Activated CD4-positive, CD25-positive, alpha-beta regulatory T cell treated with anti-CD3 and anti-CD28 coated beads, Interleukin-2, amount 50 U/mL, for 16 hours (primary cell): ENCODE measurements at regions not wholly inside any gene's neighbourhood (a gene's known extent, or its start where the extent isn't known, plus 50 kb on each side); places are given as distances from the start of the nearest gene placed in this dataset.

ENCODE experiments used
- DNase-seq: peaks from one replicate; pipeline ENCODE4 v3.0.0-alpha.2; 2020; ENCODE audit warnings: low read depth, low spot score

DNA sequence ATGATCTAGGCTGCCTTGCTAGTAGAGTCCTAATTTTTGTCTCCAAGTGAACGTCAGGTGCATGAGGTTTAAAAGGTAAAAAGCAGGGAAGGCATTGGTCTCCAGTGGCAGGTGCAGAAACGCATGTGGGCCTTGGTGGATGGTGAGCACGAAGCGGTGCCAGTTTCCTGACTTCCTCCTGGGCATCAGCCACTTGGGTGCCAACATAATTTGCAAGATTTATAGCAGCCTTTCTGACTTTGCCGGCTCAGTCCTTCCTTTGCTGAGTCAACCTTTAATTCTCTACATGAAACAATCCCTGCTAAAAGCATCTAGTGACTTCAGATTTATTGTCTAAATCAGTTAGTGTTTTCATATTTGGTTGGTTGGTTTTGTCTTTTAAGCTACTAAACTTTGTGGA lies 355.7 kb upstream of the TMEM132C start:
- DNase-seq = no peak

DNA sequence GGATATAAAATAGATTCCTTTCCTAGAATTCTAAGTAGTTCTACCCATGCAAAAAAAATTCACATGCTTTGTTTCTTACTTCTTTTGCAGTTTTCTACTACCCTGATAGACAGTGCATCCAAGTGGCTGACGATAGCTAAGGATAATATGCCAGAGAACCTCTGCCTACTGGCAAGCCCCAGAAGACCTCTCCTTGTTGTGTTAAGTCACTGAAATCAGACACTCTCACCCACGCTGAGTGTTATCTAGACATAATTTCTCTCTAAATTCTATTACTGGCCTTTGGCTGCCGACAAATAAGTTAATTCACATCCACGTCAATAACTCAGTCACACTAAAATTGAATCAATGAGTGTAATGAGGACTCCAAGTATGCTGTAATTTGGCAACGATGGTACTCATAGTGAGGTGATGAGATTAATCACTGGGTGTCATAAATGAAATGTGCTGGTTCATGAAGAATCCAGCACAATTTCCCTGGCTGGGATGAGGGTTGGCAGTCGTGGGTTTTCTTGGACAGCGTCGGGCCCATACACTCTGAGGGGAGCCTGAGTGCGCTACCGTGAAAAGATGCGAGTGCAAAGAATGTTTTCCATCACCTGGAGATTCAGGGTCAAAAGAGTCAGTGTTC lies 354.8 kb upstream of the TMEM132C start:
- DNase-seq = no peak

DNA sequence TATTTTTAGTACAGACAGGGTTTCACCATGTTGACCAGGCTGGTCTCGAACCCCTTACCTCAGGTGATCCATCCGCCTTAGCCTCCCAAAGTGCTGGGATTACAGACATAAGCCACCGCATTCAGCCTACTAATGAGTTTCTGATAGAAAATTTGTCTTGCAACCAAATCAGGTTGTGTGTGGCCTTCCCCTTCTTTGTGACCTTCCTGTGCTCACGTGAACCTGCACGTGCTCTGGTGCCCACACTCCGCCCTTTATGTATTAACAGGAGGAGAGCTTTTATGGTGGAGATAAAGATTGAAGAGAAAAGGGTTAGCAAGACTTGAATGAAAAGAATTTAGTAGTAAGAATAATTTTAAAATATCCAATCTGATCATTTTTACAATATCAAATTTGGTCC lies 343.5 kb upstream of the TMEM132C start:
- no peak for DNase-seq

DNA sequence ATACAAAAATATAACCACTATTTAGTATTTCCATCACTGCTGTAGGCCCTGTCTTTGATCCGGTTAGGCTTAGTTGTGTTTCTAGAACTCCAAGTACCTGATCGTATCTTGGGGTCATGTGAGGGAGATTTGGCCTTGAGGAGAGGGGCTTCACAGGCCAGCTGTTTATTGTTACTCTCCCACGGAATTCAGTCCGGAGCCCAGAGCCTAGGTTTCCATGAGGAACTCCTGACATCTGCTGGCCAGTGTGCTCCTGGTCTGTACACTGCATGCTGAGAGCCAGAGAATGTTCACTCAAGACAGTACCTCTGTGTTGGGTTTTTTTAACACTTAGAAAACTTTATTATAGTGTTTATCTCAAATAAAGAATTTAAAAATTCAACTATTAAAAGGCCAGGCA lies 341.0 kb upstream of the TMEM132C start:
- DNase-seq = no peak

DNA sequence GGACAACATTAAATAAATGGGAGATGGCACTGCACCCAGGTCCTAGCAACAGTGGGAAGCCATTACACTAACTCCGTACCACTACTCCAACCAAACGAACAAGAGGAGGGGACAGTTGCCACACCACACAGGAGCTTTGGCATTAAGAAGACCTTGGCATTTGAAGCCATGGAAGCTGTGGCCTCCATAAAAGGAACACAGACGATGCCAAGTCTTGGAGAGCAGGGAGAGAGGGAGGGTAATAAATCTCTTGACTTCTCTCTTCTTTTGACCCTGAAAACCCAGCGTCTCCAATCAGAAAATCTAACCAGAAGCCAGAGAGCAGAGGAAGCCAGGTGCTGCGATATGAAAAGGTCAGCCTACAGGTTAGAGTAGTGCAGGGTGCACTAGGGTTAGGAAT lies 338.8 kb upstream of the TMEM132C start:
- no peak for DNase-seq

DNA sequence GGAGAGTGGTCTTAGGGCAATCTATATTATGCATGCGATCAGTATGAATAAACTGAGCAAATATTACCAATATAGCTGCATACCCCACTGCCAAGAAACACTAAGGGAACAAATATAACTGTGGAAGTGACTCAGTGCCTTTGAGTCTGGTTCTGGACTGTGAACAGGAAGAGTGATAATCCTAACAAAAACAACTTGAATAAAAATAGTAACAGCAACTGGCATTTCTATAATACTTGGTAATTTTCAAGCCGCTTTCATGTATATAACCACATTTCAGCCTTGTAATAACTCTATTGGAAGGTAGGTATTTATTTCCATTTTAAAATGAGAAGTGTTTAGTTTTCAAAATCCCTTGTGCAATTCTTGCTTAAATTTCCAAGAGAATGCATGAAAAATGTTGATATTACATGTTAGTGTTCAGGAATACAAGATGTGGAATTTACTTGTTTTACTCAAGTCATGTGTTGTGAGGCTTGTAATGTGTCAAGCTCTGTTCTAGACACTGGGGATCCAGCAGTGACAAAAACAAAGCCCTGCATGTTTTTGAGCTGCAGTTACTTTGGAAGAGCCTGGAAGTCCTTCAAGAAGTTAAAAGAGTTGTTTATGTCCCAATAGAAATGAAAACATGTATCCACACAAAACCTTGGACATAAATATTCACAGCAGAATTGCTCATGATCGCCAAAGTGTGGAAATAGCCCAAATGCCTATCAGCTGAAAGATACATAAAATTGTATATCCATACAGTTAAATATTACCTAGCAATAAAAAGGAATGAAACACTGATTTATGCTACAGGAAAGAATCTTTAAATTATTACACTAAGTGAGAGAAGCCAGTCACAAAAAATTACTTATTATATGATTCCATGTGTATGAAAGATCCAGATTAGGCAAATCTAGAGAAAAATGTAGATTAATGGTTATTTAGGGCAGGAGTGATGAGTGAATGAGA lies 338.1 kb upstream of the TMEM132C start:
- no peak for DNase-seq

DNA sequence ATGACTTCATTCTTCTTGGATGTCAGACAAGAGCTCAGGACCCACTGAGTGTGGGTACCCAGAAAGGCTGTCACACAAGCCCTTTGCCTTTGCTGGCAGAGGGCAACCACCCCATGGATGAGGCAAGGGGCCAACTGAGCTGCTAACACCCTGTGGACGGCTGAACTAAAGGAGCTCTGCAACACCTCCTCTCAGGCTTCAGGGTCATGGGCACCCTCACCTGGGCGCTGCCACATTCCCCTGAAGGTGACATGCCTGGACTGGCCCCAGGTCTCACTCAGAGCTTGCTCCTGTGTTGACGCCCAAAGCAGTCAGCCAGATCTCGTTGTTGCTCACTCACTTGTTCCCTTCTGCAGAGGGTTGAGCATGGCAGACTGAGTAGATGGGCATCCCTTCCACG lies 336.8 kb upstream of the TMEM132C start:
- DNase-seq = no peak

DNA sequence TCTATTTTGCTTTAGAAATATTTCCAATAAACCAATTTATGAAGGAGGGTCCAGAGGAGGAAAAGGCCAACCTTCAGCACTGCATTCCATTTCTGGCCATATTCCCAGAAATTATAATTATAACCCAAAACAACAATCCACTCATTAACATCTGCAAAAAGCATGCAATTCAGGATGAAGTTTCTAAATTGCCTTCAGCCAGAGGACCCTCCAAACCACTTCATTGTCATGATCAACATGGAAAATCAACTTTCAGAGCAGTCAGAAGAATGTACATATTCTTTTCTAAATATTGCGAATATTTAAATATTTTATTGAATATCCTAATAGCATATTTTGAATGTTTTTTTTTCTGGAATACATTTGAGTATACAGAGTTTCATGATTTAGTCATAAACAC lies 332.6 kb upstream of the TMEM132C start:
- DNase-seq = no peak

DNA sequence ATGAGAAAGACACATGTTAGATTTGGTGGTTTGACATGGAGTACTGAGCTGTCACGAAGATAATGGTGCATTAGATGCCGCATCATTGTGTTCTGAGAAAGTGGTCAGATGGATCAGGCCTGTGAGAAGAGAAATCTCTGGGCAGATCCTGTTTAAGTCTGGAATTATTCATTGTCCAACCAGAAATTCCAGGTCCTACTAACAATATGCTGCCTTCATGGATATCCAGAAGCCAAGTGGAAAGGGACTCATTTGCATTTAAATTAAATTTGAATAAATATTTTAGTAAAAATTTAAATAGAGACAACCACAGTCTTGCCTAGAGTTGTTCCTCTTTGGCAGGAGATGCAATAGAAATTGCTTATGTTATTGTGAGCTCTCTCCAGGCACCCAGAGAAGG lies 330.5 kb upstream of the TMEM132C start:
- DNase-seq = no peak

DNA sequence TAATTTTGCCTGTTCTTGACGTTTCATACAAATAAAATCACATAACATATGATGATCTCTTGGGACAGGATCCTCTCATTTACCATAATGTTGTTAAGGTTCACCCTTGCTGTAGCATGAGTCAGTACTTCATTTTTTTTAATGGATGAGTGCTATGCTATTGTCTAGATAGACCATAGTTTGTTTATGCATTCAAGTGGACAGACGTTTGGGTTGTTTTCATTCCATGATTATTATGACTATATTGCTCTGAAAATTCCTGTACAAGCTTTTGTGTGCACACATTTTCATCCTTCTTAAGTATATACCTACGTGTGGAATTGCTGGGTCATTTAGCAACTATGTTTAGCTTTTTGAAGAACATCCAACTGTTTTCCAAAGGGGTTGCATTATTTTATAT lies 325.6 kb upstream of the TMEM132C start:
- DNase-seq = no peak

DNA sequence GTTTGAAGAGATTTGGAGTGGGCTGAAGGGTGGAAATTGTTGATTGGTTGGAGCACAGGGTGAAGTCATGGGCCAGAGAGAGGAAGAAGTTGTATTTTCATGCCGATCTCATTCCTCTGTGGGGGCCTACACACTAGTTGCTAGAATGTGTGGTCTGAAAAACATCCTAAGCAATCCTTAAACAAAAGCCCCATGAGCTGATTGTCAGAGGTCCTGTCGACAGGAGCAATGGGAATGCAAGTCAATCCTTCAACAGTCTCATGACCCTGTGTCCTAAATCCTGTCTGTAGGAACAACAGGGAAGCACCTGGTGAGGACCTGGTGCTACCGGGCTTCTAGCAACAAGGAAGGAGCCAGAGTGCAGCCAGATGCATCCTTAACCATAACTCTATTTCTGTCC lies 324.0 kb upstream of the TMEM132C start:
- no peak for DNase-seq

DNA sequence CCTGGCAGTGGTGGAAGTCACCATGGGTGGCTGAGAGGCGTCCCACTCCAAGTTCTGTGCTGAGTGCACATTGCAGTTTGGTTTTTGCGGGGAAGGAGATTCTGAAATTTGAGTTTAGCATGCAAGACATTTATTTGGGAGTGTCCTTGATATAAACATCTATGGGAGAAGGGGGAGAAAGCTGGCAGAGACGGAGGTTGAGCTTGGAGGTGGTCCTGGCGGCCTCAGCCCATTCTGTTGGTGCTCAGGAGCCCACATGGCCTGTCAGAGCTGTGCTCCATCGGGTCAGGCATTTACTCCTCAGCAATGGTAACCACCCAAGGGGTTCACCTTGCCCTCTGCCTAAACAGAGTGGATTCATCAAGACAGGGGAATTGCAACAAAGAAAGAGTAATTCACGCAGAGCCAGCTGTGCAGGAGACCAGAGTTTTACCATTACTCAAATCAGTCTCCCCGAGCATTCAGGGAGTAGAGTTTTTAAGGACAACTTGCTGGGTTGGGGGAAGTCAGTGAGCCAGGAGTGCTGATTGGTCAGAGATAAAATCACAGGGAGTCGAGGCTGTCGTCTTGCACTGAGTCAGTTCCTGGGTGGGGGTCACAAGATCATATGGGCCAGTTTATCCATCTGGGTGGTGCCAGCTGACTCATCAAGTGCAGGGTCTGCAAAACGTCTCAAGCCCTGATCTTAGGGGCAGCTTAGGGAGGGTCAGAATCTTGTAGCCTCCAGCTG lies 323.3 kb upstream of the TMEM132C start:
- DNase-seq = no peak

DNA sequence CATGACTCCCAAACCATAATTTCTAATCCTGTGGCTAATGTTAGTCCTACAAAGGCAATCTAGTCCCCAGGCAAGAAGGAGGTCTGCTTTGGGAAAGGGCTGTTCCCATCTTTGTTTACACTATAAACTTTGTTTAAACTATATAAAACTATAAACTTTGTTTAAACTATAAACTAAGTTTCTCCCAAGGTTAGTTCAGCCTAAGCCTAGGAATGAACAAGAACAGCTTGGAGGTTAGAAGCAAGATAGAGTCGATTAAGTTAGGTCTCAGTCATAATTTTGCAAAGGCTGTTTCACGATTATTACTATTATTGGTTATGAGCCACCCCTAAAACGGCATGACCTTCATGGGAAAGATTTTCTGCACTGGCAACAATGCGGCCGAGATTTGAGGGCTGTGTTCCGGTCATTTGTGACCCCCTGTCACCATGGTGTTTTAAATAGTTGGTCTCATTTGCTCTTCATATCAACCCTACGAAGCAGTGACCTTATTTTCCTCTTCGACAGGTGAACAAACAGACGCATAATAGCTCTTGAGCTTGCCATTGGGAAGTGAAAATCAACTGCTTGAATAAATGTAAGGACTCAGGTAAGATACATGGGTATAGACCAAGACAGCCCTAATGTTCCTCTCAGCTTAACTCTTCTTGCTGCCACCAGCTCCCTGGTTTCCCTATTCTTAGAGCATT lies 322.6 kb upstream of the TMEM132C start:
- DNase-seq = no peak

DNA sequence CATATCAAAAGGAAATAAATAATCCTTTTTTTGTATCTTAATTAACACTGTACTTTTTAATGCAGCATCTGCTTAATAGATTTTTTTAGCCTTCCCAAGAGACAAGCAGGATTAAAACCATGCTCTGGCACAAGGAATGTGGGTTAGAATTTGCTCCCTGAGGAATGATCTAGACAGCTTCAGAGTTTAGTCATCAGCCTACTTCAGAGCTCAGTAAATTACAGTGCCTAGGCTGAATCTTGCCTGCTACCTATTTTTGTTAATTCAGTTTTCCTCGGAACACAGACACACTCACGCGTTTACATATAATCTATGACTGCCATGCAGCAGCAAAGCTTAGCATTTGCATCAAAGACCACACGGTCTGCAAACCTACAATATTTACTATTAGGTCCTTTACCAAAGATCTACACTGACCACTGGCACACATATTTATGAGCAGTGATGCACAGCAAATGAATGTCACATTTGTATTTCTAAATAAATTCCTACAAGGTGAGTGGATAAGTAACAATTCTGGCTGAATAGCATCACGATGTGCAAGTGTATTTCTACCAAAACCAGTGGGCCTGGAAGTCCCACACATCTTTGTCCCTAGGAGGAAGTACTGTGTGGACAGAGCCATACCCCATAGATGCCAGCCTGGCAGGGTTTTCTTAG lies 309.8 kb upstream of the TMEM132C start:
- no peak for DNase-seq

DNA sequence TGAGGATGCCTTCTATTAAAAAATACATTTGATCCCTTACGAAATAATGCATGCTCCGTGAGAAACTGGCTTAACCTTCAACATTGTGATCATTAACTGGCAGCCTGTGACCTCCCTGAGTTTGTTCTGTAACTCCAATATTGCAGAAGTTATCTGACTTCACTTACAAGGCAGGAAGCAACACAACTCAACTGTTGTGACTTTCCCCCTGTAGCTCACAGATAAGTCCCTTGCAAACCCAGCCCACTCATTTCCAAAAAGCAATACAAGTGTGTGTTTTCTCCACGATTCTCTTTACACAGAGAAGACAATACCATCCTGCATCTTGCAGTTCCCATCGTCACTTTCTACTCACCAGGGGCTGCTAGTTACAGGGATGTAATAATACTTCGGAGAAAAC lies 304.7 kb upstream of the TMEM132C start:
- no peak for DNase-seq

DNA sequence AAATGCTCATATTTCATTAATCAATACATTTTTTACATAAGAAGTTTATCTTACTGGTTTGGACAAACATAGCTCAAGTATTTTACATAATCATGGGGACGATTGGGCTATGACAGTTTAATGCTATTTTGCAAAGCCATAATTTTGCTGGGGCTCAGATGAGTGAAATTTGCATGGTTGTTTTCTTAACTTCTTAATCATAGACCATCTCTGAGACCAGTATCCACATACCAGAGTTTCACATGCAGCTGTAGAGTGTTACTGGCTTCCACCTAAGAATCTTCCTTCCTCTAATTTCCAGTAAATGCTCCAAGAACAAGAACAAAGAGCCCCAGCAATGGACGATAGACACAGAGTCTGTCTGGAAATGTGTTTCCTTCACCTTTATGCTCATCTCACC lies 303.0 kb upstream of the TMEM132C start:
- no peak for DNase-seq

DNA sequence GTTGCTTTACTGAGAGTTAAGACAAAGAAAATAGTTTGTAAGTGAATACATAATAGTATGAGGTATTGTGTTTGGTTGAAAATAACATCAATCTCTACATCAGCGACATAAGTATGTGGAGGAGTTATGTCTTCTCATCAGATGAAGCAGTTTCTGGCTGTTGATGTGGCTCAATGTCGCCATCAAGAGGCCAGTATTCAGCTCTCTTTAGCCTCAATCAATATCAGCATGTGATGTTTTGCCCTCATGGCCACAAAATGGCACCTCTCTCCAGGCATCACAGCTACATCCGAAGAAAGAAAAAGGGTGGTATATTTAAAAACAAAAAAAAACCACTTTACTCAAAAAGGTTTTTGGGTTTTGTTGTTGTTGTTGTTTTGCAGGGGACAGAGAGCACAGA lies 302.3 kb upstream of the TMEM132C start:
- no peak for DNase-seq

DNA sequence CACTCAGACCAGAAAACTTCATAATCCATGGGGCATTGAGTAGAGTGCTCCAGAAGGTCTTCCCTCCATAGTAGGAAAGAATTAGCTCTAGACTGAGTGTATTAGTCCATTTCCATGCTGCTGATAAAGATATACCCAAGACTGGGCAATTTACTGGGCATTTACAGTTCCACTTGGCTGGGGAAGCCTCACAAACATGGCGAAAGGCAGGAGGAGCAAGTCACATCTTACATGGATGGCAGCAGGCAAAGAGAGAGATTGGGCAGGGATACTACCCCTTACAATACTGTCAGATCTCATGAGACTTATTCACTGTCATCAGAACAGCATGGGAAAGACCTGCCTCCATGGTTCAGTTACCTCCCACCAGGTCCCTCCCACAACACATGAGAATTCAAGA lies 300.6 kb upstream of the TMEM132C start:
- no peak for DNase-seq

DNA sequence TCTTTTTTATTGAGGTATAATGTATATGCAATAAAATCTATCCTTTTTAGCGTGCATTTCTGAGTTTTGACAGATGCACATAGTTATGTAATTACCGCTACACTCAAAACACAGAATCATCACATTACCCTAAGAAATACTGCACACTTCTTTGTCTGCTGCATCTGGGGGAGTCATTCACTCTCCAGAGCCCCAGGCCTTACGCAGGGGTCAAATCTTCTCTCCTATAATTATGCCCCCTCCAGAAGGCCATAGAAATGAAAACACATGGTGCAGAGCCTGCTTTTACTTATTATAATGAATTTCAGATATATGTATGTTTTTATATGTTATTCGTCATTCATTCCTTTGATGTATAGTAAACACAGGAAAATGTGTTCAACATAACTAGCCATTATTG lies 296.5 kb upstream of the TMEM132C start:
- no peak for DNase-seq

DNA sequence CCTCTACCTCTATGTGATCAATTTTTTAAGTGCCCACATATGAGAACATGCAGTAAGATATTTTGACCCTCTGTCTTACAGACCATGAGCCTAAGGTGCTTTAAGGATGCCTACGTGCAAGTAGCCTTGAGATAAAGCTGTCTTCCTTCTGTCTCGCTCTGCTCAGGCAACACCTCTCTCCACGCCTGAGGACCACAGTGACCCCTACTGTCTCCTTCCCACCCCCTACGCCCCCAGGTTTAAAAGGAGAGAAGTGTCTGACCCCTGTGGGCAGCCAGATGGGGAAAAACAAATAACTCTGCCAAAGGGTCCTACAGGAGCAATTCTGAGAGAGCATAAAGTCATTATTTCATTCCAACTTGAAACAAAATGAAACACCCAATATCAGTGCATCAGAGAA lies 286.4 kb upstream of the TMEM132C start:
- no peak for DNase-seq

DNA sequence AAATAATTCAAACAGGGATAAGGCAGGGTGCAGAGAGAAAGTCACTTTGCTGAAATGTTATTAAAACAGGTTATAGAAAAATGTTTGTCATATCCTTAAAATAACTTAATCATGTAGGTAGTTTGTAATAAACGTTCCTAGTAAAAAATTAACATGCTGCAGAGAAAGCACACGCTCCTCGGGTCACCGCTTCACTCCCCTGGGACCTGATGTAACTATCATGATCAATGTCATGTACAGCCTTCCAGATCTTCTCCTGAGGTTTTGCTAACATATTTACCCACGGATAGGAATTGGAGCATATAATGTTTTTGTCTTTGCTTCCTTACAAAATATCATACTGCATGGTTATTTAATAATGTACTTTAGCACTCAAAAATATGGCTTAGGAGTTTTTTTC lies 285.1 kb upstream of the TMEM132C start:
- DNase-seq = no peak
